GM23248 (cell line): ENCODE measurements at regions not wholly inside any gene's neighbourhood (a gene's known extent, or its start where the extent isn't known, plus 50 kb on each side); places are given as distances from the start of the nearest gene placed in this dataset.

ENCODE experiments used
- EZH2 ChIP-seq: fragments of 200-600 bp; sonication (generic); IDR thresholded peaks from 2 replicates; pipeline ENCODE4 v1.6.1; 2018; ENCODE audit warnings: antibody characterized with exemption, mild to moderate bottlenecking; ENCODE audit not compliant: insufficient read depth, poor library complexity, severe bottlenecking
- EZH2phosphoT487 ChIP-seq: fragments of 200-600 bp; sonication (generic); IDR thresholded peaks from 2 replicates; pipeline ENCODE4 v1.6.1; 2018; ENCODE audit warnings: antibody characterized with exemption, moderate library complexity, mild to moderate bottlenecking, low read depth; ENCODE audit not compliant: insufficient read depth

GRCh38 chr1:14106126-14106525 is 406.1 kb downstream of the PRDM2 start:
- TF ChIP-seq EZH2: no peak
- no peak for TF ChIP-seq EZH2phosphoT487
